ENCODE measurements at regions not wholly inside any gene's neighbourhood (a gene's known extent, or its start where the extent isn't known, plus 50 kb on each side); places are given as distances from the start of the nearest gene placed in this dataset.

GRCh38 chr6:14807971-14808370 is 437.9 kb upstream of the JARID2 start:
- DNase-seq = no peak

- DNase-seq = no peak
Measured at GRCh38 chr6:14810021-14810420, 435.8 kb upstream of the JARID2 start.

- DNase-seq = no peak
Measured at GRCh38 chr6:14811775-14812428, 434.0 kb upstream of the JARID2 start.

- DNase-seq = no peak
Measured at GRCh38 chr6:14814016-14814415, 431.9 kb upstream of the JARID2 start.

GRCh38 chr6:14816116-14816859 is 429.6 kb upstream of the JARID2 start:
- no peak for DNase-seq

- no peak for DNase-seq
Measured at GRCh38 chr6:14817074-14817473, 428.8 kb upstream of the JARID2 start.

- DNase-seq = no peak
Measured at GRCh38 chr6:14818422-14818884, 427.4 kb upstream of the JARID2 start.

GRCh38 chr6:14819001-14819400 is 426.9 kb upstream of the JARID2 start:
- DNase-seq = no peak

GRCh38 chr6:14819840-14820420 is 425.9 kb upstream of the JARID2 start:
- DNase-seq = no peak

- no peak for DNase-seq
Measured at GRCh38 chr6:14822012-14822553, 423.8 kb upstream of the JARID2 start.

- no peak for DNase-seq
Measured at GRCh38 chr6:14822679-14823078, 423.2 kb upstream of the JARID2 start.

GRCh38 chr6:14824060-14824459 is 421.8 kb upstream of the JARID2 start:
- DNase-seq = no peak

GRCh38 chr6:14824484-14825275 is 421.2 kb upstream of the JARID2 start:
- no peak for DNase-seq

GRCh38 chr6:14826456-14826855 is 419.4 kb upstream of the JARID2 start:
- DNase-seq = no peak

GRCh38 chr6:14827354-14827753 is 418.5 kb upstream of the JARID2 start:
- DNase-seq = no peak

GRCh38 chr6:14828201-14828611 is 417.7 kb upstream of the JARID2 start:
- DNase-seq = no peak

- DNase-seq = no peak
Measured at GRCh38 chr6:14831070-14831469, 414.8 kb upstream of the JARID2 start.

GRCh38 chr6:14831937-14832336 is 413.9 kb upstream of the JARID2 start:
- DNase-seq = no peak

- no peak for DNase-seq
Measured at GRCh38 chr6:14832427-14832826, 413.4 kb upstream of the JARID2 start.

- DNase-seq = no peak
Measured at GRCh38 chr6:14834851-14835530, 410.9 kb upstream of the JARID2 start.

GRCh38 chr6:14837435-14837834 is 408.4 kb upstream of the JARID2 start:
- no peak for DNase-seq

- no peak for DNase-seq
Measured at GRCh38 chr6:14838133-14838583, 407.7 kb upstream of the JARID2 start.

All from SIG-M5 (cell line).